ENCODE measurements at regions not wholly inside any gene's neighbourhood (a gene's known extent, or its start where the extent isn't known, plus 50 kb on each side); places are given as distances from the start of the nearest gene placed in this dataset.
"Not testable (repeated sequence)": the region's sequence is repeated elsewhere in the genome, so short reads cannot be mapped to it uniquely, and the experiment has no call there.

- not testable (repeated sequence) for TF ChIP-seq USF2 (IDR thresholded peaks at IDR 0.05; ENCODE audit: low read depth, low read length); CTCF (conservative IDR thresholded peaks at IDR 0.05; ENCODE audit: low read depth, low read length); CEBPB (IDR thresholded peaks at IDR 0.05; ENCODE audit: low read depth, low read length); MAZ (IDR thresholded peaks at IDR 0.05; ENCODE audit: borderline replicate concordance, low read depth, low read length); SMC3 (IDR thresholded peaks at IDR 0.05; ENCODE audit: low read depth, low read length); POLR2A (IDR thresholded peaks at IDR 0.05; ENCODE audit: low read depth, low read length); RAD21 (IDR thresholded peaks at IDR 0.05; ENCODE audit: low read length); ELK1 (IDR thresholded peaks at IDR 0.05; ENCODE audit: borderline replicate concordance, low read depth, low read length); FOS (IDR thresholded peaks at IDR 0.05; ENCODE audit: low read depth, low read length); RFX5 (IDR thresholded peaks at IDR 0.05; ENCODE audit: low read depth, low read length); CHD1 (IDR thresholded peaks at IDR 0.05; ENCODE audit: low read depth, low read length); BHLHE40 (IDR thresholded peaks at IDR 0.05; ENCODE audit: low read depth, low read length); MAFK (IDR thresholded peaks at IDR 0.05; ENCODE audit: low read depth, low read length); RCOR1 (IDR thresholded peaks at IDR 0.05; ENCODE audit: insufficient replicate concordance, low read length)
These were observed 86.2 kb upstream of the SETMAR start for GRCh38 chr3:4216974-4217373.

Measured in IMR-90 (cell line).